Heart left ventricle (tissue), 13 donors: ENCODE measurements at regions not wholly inside any gene's neighbourhood (a gene's known extent, or its start where the extent isn't known, plus 50 kb on each side); places are given as distances from the start of the nearest gene placed in this dataset.

Experiments used
- POLR2A ChIP-seq, 2 donors: fragments of 450-650 bp; IDR thresholded peaks; one replicate each; pipeline ENCODE4 v1.6.1; 2017; ENCODE audit warnings: antibody characterized with exemption in 2 of 2, mild to moderate bottlenecking in 2 of 2, moderate library complexity in 2 of 2
- TF ChIP-seq, protein P1 (sequence below), 12 donors: fragments of 200-600 bp; sonication (generic) in 4 of 12; IDR thresholded peaks; one replicate each; pipeline versions ENCODE4 v1.5.0 to v1.8.0; 2018 to 2022; ENCODE audit warnings: antibody characterized with exemption in 12 of 12, mild to moderate bottlenecking in 5 of 12
- donor health status: ischemic (EF 13 %, LVEDD 7.1; RV severe dilation, severe dysfunction).
- donor health status: DM: no; HTN: yes; CAD: no.
- donor health status: DM: no; HTN: no; CAD: no.
- donor health status: ischemic (EF 25% LVEDD 6.9; RV normal size, moderate dysfunction).
- donor health status: ischemic (EF 25% LVEDD 5.7; RV mildly dilated, moderate dysfunction).
- donor health status: ischemic (EF 35%, LVEDD 5.7; RV mildly dilated, moderate dysfunction).
- donor health status: nonischemic (EF 11% LVEDD 7.7; RV severe dilation, severe dysfunction).
- donor health status: DM: yes; HTN: yes; CAD: no.
- donor health status: PGD.
- donor health status: ischemic (EF 29% LVEDD 5.4; RV normal size, mild dysfunction).
- donor health status: nonischemic (EF 23%, LVEDD 6.1; RV moderate dilation, normal function).

DNA sequence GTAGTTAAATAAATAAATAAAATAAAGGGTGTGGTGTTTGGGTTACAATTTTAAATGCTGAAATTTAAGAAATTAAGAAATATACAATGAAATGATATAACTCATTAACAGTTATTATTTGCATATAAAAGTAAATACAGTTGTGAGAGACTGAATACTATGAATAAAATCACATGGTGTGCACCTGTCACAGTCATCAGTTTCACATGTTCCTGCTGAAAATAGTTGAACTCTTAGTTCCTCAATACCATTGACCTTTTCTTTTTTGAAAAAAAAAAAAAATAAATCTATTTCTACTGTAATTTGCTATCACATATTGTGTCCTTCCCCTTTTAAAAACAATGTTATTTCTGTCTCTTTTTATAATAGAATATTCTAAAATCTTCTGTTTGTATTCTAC is 130.9 kb upstream of the CHD1 start:
- TF ChIP-seq, protein P1, sequence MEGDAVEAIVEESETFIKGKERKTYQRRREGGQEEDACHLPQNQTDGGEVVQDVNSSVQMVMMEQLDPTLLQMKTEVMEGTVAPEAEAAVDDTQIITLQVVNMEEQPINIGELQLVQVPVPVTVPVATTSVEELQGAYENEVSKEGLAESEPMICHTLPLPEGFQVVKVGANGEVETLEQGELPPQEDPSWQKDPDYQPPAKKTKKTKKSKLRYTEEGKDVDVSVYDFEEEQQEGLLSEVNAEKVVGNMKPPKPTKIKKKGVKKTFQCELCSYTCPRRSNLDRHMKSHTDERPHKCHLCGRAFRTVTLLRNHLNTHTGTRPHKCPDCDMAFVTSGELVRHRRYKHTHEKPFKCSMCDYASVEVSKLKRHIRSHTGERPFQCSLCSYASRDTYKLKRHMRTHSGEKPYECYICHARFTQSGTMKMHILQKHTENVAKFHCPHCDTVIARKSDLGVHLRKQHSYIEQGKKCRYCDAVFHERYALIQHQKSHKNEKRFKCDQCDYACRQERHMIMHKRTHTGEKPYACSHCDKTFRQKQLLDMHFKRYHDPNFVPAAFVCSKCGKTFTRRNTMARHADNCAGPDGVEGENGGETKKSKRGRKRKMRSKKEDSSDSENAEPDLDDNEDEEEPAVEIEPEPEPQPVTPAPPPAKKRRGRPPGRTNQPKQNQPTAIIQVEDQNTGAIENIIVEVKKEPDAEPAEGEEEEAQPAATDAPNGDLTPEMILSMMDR (IDR thresholded peaks at IDR 0.05): no peak
- TF ChIP-seq POLR2A (IDR thresholded peaks at IDR 0.05): no peak
